ENCODE measurements at regions not wholly inside any gene's neighbourhood (a gene's known extent, or its start where the extent isn't known, plus 50 kb on each side); places are given as distances from the start of the nearest gene placed in this dataset.
"Not testable (repeated sequence)": the region's sequence is repeated elsewhere in the genome, so short reads cannot be mapped to it uniquely, and the experiment has no call there.

DNA sequence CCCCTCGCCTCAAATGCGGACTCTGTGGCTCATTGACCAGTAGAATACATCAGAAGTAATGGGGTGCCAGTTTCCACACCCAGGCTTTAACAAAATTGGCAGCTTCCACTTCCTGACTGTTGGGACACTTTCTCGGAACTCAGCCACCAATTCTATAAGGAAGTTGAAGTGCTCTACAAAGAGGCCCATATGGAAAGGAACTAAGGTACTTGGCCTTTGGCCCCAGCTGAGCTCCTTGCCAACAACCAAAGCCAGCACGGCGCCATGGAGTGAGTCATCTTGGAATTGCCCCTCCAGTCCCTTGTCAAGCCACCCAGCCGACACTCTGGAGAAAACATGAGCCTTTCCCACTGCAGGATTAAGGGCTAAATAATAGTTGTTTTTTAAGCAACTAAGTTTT is 262.2 kb upstream of the INTU start:
- no peak overlapping the region for H3K4me2 ChIP-seq
- H3K27me3 ChIP-seq, result no peaks in the 10 kb centered on the region
- H3K9me3 ChIP-seq, result no peaks in the 10 kb centered on the region
- TF ChIP-seq Cebpa-rat (IDR thresholded peaks at IDR 0.05), result no peak
- H4K20me1 ChIP-seq, result no peaks in the 10 kb centered on the region
- no peaks in the 10 kb centered on the region for H3K4me1 ChIP-seq
- H3K9ac ChIP-seq, result no peak overlapping the region
- no peak overlapping the region for H3K4me3 ChIP-seq
- H3K27ac ChIP-seq, result no peak overlapping the region
- no peaks in the 10 kb centered on the region for H3K36me3 ChIP-seq

DNA sequence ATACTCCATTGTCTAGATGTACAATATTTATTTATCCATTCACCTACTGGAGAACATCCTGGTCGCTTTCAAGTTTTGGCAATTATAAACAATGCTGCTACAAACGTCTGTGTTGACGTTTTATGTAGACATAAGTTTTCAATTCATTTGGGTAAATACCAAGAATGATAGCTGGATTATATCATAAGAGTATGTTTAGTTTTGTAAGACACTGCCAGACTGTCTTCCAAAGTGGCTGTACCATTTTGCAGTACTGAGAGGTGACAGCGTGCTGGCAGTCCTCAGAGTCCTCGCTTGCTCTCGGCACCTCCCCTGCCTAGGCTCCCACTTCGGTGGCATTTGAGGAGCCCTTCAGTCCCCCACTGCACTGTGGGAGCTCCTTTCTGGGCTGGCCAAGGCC is 253.3 kb upstream of the INTU start:
- no peaks in the 10 kb centered on the region for H3K4me1 ChIP-seq
- H4K20me1 ChIP-seq, result no peaks in the 10 kb centered on the region
- H3K4me2 ChIP-seq, result no peak overlapping the region
- no peak for TF ChIP-seq Cebpa-rat (IDR thresholded peaks at IDR 0.05)
- no peaks in the 10 kb centered on the region for H3K36me3 ChIP-seq
- H3K9ac ChIP-seq, result no peak overlapping the region
- no peaks in the 10 kb centered on the region for H3K9me3 ChIP-seq
- no peak overlapping the region for H3K4me3 ChIP-seq
- H3K27ac ChIP-seq, result no peak overlapping the region
- no peaks in the 10 kb centered on the region for H3K27me3 ChIP-seq

DNA sequence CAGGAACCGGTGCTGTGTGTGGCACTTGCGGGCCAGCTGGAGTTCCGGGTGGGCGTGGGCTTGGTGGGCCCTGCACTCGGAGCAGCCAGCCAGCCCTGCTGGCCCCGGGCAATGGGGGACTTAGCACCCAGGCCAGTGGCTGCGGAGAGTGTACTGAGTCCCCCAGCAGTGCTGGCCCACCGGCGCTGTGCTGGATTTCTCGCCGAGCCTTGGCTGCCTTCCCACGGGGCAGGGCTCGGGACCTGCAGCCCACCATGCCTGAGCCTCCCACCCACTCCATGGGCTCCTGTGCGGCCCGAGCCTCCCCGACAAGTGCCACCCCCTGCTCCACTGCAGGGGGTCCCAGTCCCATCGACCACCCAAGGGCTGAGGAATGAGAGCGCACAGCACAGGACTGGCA is 252.8 kb upstream of the INTU start:
- H3K27me3 ChIP-seq, H3K36me3 ChIP-seq, H3K9ac ChIP-seq, H3K4me2 ChIP-seq, H4K20me1 ChIP-seq, H3K9me3 ChIP-seq, H3K4me1 ChIP-seq, H3K4me3 ChIP-seq, H3K27ac ChIP-seq: not testable (repeated sequence)

DNA sequence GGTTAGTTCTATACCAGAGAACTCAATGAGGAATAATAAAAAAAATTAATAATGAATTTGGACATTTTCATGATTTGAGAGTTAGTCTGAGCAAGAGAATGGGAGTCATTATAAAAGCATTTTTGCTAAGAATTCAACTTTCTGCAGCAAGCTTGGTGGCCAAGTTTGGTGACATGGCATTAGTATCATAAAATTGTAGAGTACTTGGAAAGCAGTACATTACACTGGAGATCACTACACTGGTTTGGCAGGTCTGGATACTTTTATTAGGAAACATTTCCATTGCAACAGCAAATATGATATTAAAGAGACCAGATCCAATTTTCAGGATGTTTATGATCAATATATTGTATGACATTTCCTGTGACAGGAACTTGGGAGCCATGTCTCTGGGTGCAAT is 249.1 kb upstream of the INTU start:
- H3K4me1 ChIP-seq, result no peaks in the 10 kb centered on the region
- no peaks in the 10 kb centered on the region for H4K20me1 ChIP-seq
- TF ChIP-seq Cebpa-rat (IDR thresholded peaks at IDR 0.05), result no peak
- H3K4me2 ChIP-seq, result no peak overlapping the region
- H3K36me3 ChIP-seq, result no peaks in the 10 kb centered on the region
- no peak overlapping the region for H3K9ac ChIP-seq
- H3K4me3 ChIP-seq, result no peak overlapping the region
- H3K27me3 ChIP-seq, result no peaks in the 10 kb centered on the region
- H3K27ac ChIP-seq, result no peak overlapping the region
- no peaks in the 10 kb centered on the region for H3K9me3 ChIP-seq

DNA sequence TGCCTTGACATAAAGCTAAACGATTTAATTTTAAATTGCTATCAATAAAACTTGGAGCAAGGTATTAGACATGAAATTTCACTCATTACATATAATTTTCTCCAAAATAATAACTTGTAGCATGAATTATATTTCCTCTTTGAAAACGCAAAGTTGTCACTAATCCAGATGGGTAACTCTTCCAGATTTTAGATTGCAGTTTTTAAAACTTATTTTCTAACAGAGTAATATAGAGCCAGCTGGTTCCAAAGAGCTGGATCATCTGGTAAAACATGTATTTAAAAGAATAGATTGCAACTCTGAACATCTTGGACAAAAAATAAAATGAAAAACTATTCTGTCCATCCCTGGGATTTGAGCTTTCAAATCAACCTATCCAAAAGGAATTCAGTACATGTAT is 238.2 kb upstream of the INTU start:
- Histone ChIP-seq H3K27ac (no peak overlapping the region), H3K9me3 (no peaks in the 10 kb centered on the region), H3K9ac (no peak overlapping the region), H3K4me2 (no peak overlapping the region), H4K20me1 (no peaks in the 10 kb centered on the region), H3K4me1 (no peaks in the 10 kb centered on the region), H3K36me3 (no peaks in the 10 kb centered on the region), H3K4me3 (no peak overlapping the region), H3K27me3 (no peaks in the 10 kb centered on the region)
- TF ChIP-seq Cebpa-rat (IDR thresholded peaks at IDR 0.05), result no peak

DNA sequence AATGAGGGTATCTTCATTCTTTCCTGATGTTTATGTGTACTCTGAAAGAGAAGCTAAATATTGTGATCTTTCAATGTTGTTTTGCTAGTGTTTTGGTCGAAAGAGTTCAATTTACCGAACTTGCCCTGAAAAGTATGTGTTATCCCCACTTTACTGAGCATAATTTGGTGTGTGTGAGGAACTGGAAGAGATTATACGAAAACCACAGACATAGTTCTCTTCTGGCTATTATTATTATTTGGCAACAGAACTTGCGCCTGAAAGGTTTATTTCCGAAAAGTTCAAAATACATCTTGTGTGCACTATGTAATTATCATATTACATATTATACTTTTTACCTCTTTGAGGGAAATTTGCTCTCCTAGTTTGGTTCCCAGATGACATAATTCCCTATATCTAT is 232.5 kb upstream of the INTU start:
- Histone ChIP-seq H3K4me2 (no peak overlapping the region), H3K27me3 (no peaks in the 10 kb centered on the region), H3K4me3 (no peak overlapping the region), H4K20me1 (no peaks in the 10 kb centered on the region), H3K4me1 (no peaks in the 10 kb centered on the region), H3K9me3 (no peaks in the 10 kb centered on the region), H3K36me3 (no peaks in the 10 kb centered on the region), H3K9ac (no peak overlapping the region), H3K27ac (no peak overlapping the region)
- TF ChIP-seq Cebpa-rat (IDR thresholded peaks at IDR 0.05), result no peak

DNA sequence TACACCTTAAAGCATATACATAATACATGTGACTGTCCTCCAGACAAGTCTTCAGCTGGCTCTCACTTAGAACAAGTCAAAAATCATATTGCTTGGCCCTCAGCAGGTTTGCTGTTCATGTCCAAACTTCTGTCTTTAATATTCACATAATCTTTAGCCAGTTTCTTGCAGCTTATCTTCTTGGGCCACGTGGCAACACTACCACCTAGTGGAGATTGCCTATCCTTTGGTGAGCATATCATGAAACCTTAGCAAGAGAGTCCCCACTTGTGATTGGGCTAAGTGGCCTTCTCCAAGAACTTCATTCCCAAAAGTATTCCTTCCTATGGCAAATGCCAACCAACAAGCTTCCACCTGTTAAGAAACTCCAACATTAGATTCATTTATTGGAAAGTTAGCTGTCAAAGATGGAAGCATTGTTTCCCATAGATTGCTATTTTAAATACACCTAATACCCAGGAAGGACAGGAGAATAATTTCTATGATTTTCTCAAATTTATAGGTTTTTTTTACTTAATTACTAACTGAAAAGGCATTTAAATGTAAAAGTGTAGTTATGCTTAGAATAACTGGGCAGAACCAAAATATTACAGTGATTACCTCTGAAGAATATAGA is 231.9 kb upstream of the INTU start:
- Histone ChIP-seq H3K36me3 (no peaks in the 10 kb centered on the region), H3K27ac (no peak overlapping the region), H3K4me1 (no peaks in the 10 kb centered on the region), H3K4me2 (no peak overlapping the region), H4K20me1 (no peaks in the 10 kb centered on the region), H3K27me3 (no peaks in the 10 kb centered on the region), H3K4me3 (no peak overlapping the region), H3K9ac (no peak overlapping the region), H3K9me3 (no peaks in the 10 kb centered on the region)
- no peak for TF ChIP-seq Cebpa-rat (IDR thresholded peaks at IDR 0.05)

DNA sequence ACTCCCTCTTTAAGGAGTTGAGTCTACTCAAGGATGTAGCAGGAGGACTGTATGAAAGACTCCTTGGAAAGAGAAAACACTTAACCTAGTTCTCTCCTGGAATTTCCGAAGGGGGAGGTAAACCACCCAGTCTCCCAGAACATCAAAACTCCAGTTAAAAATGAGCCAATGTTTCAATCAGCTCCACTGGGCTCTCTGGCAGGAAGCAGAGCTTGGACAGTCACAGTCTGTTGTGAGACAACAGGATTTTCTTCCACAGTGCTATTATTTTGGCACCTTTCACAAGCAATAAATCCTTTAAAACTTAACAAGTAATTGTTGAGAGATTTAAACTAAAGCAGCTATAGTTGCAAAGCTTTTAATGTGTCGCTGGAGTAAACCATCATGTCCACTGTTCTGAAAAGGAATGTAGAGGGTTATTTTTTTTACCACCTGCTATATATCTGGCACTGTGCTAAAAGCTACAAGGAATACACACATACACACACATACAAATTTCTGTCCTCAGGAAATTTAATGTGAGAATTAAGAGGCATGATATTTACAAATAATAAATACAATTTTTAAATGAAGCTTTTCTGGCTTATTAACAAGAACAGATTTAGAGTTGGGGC is 229.2 kb upstream of the INTU start:
- TF ChIP-seq Cebpa-rat (IDR thresholded peaks at IDR 0.05), result no peak
- no peak overlapping the region for H3K4me3 ChIP-seq
- H3K27ac ChIP-seq, result no peak overlapping the region
- no peaks in the 10 kb centered on the region for H4K20me1 ChIP-seq
- H3K27me3 ChIP-seq, result no peaks in the 10 kb centered on the region
- H3K9ac ChIP-seq, result no peak overlapping the region
- H3K4me1 ChIP-seq, result no peaks in the 10 kb centered on the region
- no peak overlapping the region for H3K4me2 ChIP-seq
- no peaks in the 10 kb centered on the region for H3K36me3 ChIP-seq
- peaks cover 13% of the 10 kb centered on the region for H3K9me3 ChIP-seq

DNA sequence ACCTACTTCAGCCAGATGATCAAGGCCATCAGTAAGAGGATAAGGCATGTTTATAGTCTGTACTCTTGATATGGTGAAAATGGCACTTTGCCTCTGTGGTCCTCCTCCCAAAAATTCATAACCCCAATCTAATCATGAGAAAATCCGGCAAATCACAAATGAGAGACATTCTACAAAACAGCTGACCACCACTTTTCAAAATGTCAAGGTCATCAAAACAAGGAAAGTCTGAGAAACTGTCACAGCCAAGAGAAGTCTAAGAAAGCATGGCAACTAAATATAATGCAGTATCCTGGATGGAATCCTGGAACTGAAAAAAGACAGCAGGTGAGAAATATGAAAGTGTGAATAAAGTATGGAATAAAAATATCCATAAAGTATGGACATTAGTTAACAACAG is 226.6 kb upstream of the INTU start:
- Histone ChIP-seq H4K20me1 (no peaks in the 10 kb centered on the region), H3K9me3 (peaks cover 17% of the 10 kb centered on the region), H3K27ac (no peak overlapping the region), H3K9ac (no peak overlapping the region), H3K4me1 (no peaks in the 10 kb centered on the region), H3K4me3 (no peak overlapping the region), H3K4me2 (no peak overlapping the region), H3K27me3 (no peaks in the 10 kb centered on the region), H3K36me3 (no peaks in the 10 kb centered on the region)
- TF ChIP-seq Cebpa-rat (IDR thresholded peaks at IDR 0.05), result no peak

DNA sequence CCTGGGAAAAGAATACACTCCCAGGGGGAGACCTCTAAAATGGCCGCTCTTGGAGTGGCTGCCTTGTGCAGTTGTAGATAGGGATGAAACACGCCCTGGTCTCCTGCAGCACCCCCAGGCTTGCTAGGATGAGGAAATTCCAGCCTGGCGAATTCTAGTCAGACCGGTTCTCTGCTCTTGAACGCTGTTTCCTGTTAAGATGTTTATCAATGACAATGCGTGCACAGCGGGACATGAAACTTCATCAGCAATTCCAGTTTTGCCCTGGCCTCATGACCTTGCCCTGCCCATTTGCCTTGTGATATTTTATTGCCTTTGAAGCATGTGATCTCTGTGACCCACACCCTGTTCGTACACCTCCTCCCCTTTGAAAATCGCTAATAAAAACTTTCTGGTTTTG is 225.2 kb upstream of the INTU start:
- not testable (repeated sequence) for H3K27me3 ChIP-seq, H3K4me2 ChIP-seq, H3K36me3 ChIP-seq, H3K27ac ChIP-seq, H3K4me1 ChIP-seq, H4K20me1 ChIP-seq, H3K9ac ChIP-seq, H3K4me3 ChIP-seq
- H3K9me3 ChIP-seq, result peaks cover 17% of the 10 kb centered on the region

DNA sequence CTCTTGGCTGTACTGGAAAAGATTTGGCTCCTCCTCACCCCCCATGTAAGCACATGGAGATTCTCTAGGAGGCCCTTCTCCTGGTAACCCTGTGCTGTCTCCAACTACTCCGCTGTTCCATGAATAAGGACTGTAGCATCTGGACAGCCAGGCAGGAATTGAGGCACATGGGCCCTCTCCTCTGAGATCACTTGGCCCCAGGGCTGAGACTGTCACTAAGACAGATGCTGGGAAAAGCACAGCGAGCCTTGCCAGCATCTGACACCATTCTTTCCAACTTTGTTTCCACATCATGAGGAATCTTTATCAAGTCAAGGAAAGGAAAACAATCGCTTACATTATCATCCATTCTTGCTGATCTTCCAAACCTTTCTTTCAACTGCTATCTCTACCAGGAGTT is 222.6 kb upstream of the INTU start:
- Histone ChIP-seq H3K4me1 (no peaks in the 10 kb centered on the region), H3K27ac (no peak overlapping the region), H3K36me3 (no peaks in the 10 kb centered on the region), H3K9ac (no peak overlapping the region), H3K9me3 (peaks cover 17% of the 10 kb centered on the region), H3K4me3 (no peak overlapping the region), H3K27me3 (no peaks in the 10 kb centered on the region), H4K20me1 (no peaks in the 10 kb centered on the region), H3K4me2 (no peak overlapping the region)
- no peak for TF ChIP-seq Cebpa-rat (IDR thresholded peaks at IDR 0.05)

Data from BLaER1 (cell line).